K562 (cell line): ENCODE measurements at regions not wholly inside any gene's neighbourhood (a gene's known extent, or its start where the extent isn't known, plus 50 kb on each side); places are given as distances from the start of the nearest gene placed in this dataset.

Experiments
- BACH1 ChIP-seq: fragments of 200-800 bp; sonication (Bioruptor generic); IDR thresholded peaks from 2 replicates; pipeline ENCODE4 v1.6.1; 2016; ENCODE audit warnings: missing genetic modification characterization, missing compliant biosample characterization
- FOXJ2 ChIP-seq: fragments of 200-800 bp; sonication (Bioruptor generic); IDR thresholded peaks from 2 replicates; pipeline ENCODE4 v1.6.1; 2016; ENCODE audit warnings: missing genetic modification characterization, missing compliant biosample characterization
- LCOR ChIP-seq: sonication (generic); formaldehyde crosslinking; IDR thresholded peaks from 2 replicates; pipeline ENCODE4 v1.8.0; 2022; ENCODE audit warnings: mild to moderate bottlenecking, missing genetic modification reagents
- MAFK ChIP-seq: IDR thresholded peaks from 2 replicates; pipeline ENCODE4 v1.6.1; 2011; ENCODE audit warnings: low read length, improper control_type of control experiment
- TAF7 ChIP-seq: fragments of 450-650 bp; IDR thresholded peaks from 2 replicates; pipeline ENCODE4 v1.6.1; 2016; ENCODE audit warnings: missing genetic modification characterization, missing compliant biosample characterization
- TF ChIP-seq, protein P1 (sequence below): fragments of 250-450 bp; sonication (Bioruptor Pico); IDR thresholded peaks from 2 replicates; pipeline ENCODE4 v1.8.0; 2022; ENCODE audit warnings: moderate library complexity, mild to moderate bottlenecking, inconsistent platforms
- TF ChIP-seq, protein P2 (sequence below): sonication (generic); formaldehyde crosslinking; IDR thresholded peaks from 2 replicates; pipeline ENCODE4 v1.8.0; 2022; ENCODE audit warnings: mild to moderate bottlenecking, missing genetic modification reagents
- TF ChIP-seq, protein P3 (sequence below), 2 experiments: fragments of 450-650 bp in 1 of 2; sonication (generic) in 1 of 2; formaldehyde crosslinking; conservative IDR thresholded peaks; 2 replicates each; pipeline versions ENCODE4 v1.4.0 to v1.8.1; 2020 to 2022; ENCODE audit warnings: mild to moderate bottlenecking in 1 of 2, missing genetic modification reagents in 1 of 2
- TF ChIP-seq, protein P4 (sequence below): fragments of 250-450 bp; sonication (Bioruptor Pico); IDR thresholded peaks from 2 replicates; pipeline ENCODE4 v1.5.0; 2022; ENCODE audit warnings: mild to moderate bottlenecking
- TF ChIP-seq, protein P5 (sequence below), 2 experiments: fragments of 450-650 bp; IDR thresholded peaks; 2 replicates each; pipeline ENCODE4 v1.6.1; 2016; ENCODE audit warnings: mild to moderate bottlenecking in 2 of 2, borderline replicate concordance in 1 of 2, low read depth in 1 of 2, moderate library complexity in 1 of 2

DNA sequence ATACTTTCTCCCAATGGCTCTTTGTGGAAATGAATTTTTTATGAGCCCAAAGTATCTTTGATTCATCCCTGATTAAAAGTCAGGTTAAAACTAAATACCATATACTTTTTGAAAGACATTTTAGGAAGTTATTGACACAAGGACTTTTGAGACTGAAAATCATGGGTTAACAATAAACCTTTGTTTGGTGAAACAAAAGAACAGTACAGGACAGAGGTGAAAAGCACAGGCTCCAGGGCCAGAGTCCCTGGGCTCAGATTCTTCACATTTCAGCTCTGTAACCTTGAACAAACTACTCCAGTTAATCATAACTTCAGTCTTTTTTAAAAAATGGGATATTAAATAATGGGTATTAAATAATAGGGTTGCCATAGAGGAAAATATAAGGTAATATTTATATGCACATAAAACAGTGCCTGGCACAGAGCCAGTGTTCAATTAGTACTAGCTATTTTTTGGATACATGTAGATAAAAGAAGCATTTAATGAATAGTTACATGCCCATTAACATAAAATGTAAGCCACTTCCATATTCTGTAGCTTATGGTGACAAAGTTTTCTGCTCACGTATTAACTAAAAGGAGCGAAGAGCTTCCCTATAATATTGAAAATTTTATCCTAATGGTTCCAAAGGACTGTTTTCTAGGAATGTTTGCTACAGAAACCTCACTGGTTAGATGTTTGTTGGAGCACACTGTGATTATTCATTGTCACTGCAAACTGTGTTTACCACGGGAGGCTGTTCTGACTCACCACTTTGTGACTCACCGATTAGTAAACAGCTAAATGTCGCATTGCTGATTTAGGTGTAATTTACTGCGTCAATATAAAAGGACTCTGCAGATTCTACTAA, 255.4 kb downstream of the DAD1 start (continued):
- TF ChIP-seq MAFK (peak; percentile 48; the same call in 1 of the 2 replicates), LCOR (CRISPR knock-in tag) (no peak), TAF7 (no peak), FOXJ2 (tag) (peak; percentile 81; the same call in 1 of the 2 replicates), BACH1 (tag) (no peak)
- TF ChIP-seq, protein P1, sequence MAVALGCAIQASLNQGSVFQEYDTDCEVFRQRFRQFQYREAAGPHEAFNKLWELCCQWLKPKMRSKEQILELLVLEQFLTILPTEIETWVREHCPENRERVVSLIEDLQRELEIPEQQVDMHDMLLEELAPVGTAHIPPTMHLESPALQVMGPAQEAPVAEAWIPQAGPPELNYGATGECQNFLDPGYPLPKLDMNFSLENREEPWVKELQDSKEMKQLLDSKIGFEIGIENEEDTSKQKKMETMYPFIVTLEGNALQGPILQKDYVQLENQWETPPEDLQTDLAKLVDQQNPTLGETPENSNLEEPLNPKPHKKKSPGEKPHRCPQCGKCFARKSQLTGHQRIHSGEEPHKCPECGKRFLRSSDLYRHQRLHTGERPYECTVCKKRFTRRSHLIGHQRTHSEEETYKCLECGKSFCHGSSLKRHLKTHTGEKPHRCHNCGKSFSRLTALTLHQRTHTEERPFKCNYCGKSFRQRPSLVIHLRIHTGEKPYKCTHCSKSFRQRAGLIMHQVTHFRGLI = no peak
- TF ChIP-seq, protein P2, sequence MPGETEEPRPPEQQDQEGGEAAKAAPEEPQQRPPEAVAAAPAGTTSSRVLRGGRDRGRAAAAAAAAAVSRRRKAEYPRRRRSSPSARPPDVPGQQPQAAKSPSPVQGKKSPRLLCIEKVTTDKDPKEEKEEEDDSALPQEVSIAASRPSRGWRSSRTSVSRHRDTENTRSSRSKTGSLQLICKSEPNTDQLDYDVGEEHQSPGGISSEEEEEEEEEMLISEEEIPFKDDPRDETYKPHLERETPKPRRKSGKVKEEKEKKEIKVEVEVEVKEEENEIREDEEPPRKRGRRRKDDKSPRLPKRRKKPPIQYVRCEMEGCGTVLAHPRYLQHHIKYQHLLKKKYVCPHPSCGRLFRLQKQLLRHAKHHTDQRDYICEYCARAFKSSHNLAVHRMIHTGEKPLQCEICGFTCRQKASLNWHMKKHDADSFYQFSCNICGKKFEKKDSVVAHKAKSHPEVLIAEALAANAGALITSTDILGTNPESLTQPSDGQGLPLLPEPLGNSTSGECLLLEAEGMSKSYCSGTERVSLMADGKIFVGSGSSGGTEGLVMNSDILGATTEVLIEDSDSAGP (CRISPR knock-in tag) = no peak
- TF ChIP-seq, protein P3, sequence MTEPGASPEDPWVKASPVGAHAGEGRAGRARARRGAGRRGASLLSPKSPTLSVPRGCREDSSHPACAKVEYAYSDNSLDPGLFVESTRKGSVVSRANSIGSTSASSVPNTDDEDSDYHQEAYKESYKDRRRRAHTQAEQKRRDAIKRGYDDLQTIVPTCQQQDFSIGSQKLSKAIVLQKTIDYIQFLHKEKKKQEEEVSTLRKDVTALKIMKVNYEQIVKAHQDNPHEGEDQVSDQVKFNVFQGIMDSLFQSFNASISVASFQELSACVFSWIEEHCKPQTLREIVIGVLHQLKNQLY (CRISPR knock-in tag; conservative IDR thresholded peaks at IDR 0.05) = no peak
- TF ChIP-seq, protein P4, sequence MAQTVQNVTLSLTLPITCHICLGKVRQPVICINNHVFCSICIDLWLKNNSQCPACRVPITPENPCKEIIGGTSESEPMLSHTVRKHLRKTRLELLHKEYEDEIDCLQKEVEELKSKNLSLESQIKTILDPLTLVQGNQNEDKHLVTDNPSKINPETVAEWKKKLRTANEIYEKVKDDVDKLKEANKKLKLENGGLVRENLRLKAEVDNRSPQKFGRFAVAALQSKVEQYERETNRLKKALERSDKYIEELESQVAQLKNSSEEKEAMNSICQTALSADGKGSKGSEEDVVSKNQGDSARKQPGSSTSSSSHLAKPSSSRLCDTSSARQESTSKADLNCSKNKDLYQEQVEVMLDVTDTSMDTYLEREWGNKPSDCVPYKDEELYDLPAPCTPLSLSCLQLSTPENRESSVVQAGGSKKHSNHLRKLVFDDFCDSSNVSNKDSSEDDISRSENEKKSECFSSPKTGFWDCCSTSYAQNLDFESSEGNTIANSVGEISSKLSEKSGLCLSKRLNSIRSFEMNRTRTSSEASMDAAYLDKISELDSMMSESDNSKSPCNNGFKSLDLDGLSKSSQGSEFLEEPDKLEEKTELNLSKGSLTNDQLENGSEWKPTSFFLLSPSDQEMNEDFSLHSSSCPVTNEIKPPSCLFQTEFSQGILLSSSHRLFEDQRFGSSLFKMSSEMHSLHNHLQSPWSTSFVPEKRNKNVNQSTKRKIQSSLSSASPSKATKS (CRISPR knock-in tag) = no peak
- TF ChIP-seq, protein P5, sequence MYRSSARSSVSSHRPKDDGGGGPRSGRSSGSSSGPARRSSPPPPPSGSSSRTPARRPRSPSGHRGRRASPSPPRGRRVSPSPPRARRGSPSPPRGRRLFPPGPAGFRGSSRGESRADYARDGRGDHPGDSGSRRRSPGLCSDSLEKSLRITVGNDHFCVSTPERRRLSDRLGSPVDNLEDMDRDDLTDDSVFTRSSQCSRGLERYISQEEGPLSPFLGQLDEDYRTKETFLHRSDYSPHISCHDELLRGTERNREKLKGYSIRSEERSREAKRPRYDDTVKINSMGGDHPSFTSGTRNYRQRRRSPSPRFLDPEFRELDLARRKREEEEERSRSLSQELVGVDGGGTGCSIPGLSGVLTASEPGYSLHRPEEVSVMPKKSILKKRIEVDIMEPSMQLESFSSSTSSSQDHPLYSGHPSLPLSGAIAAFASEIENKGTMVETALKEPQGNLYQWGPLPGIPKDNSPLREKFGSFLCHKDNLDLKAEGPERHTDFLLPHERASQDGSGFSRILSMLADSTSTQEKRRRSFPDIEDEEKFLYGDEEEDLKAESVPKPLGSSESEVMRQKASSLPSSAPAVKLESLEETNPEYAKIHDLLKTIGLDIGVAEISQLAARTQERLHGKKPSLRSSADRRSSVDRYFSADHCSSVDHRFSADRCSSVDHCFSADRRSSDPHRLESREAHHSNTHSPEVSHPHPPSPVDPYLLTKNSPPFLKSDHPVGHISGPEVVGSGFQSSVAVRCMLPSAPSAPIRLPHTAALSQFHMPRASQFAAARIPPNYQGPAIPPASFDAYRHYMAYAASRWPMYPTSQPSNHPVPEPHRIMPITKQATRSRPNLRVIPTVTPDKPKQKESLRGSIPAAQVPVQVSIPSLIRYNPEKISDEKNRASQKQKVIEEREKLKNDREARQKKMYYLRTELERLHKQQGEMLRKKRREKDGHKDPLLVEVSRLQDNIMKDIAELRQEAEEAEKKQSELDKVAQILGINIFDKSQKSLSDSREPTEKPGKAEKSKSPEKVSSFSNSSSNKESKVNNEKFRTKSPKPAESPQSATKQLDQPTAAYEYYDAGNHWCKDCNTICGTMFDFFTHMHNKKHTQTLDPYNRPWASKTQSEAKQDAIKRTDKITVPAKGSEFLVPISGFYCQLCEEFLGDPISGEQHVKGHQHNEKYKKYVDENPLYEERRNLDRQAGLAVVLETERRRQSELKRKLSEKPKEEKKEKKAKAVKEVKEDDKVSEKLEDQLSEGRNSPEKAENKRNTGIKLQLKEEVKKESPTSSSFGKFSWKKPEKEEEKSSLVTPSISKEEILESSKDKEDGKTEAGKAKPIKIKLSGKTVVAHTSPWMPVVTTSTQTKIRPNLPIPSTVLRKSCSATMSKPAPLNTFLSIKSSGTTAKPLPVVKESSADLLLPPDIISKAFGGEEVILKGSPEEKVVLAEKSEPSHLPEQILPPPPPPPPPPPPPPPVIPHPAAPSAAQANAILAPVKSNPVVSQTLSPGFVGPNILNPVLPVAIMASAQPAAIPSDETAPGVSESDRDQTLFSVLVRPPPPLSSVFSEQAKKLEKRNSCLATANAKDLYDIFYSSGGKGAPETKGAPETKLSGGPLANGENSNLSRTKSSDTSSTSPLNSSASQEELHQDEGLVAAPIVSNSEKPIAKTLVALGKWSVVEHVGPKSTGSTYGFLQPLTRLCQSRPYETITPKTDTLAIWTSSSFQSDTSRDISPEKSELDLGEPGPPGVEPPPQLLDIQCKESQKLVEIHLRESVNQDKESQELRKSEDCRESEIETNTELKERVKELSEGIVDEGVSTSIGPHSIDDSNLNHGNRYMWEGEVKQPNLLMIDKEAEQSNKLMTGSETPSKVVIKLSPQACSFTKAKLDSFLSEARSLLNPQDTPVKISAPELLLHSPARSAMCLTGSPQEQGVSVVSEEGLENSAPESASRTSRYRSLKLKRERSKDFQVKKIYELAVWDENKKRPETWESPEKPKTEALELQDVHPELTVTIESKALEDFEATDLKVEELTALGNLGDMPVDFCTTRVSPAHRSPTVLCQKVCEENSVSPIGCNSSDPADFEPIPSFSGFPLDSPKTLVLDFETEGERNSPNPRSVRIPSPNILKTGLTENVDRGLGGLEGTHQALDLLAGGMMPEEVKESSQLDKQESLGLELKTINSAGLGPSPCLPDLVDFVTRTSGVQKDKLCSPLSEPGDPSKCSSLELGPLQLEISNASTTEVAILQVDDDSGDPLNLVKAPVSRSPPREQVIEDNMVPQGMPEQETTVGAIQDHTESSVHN (IDR thresholded peaks at IDR 0.05; ENCODE audit: borderline replicate concordance in 1 of 2, low read depth in 1 of 2) = 0 out of 4 replicates have a peak, but pooled peaks of 1 of the 2 experiments have one; percentile 34
